ENCODE measurements at regions not wholly inside any gene's neighbourhood (a gene's known extent, or its start where the extent isn't known, plus 50 kb on each side); places are given as distances from the start of the nearest gene placed in this dataset.

- FAIRE-seq (no peak), DNase-seq (ENCODE audit: insufficient read length, low spot score) (no peak)
- TF ChIP-seq POLR2AphosphoS5 (IDR thresholded peaks at IDR 0.05; ENCODE audit: low read depth, low read length) = no peak
- no peak for TF ChIP-seq SPI1 (IDR thresholded peaks at IDR 0.05; ENCODE audit: low read depth, low read length)
- TF ChIP-seq PAX5 (IDR thresholded peaks at IDR 0.05; ENCODE audit: insufficient read depth, low read length, severe bottlenecking) = no peak
- no peak for TF ChIP-seq POU2F2 (IDR thresholded peaks at IDR 0.05; ENCODE audit: low read depth, low read length)
- TF ChIP-seq TAF1 (IDR thresholded peaks at IDR 0.05; ENCODE audit: low read depth, low read length) = no peak
- no peak for TF ChIP-seq POLR2A (IDR thresholded peaks at IDR 0.05; ENCODE audit: low read depth, low read length)
Observed at GRCh38 chrX:110881971-110882370, 86.4 kb upstream of the CHRDL1 start.

- TF ChIP-seq POU2F2 (IDR thresholded peaks at IDR 0.05; ENCODE audit: low read depth, low read length) (no peak), PAX5 (IDR thresholded peaks at IDR 0.05; ENCODE audit: insufficient read depth, low read length, severe bottlenecking) (no peak)
Observed at GRCh38 chrX:110877326-110877725, 81.7 kb upstream of the CHRDL1 start.

GRCh38 chrX:110871839-110872238 lies 76.2 kb upstream of the CHRDL1 start:
- FAIRE-seq (no peak), DNase-seq (ENCODE audit: insufficient read length, low spot score) (no peak)
- TF ChIP-seq SPI1 (IDR thresholded peaks at IDR 0.05; ENCODE audit: low read depth, low read length) (no peak), POLR2A (IDR thresholded peaks at IDR 0.05; ENCODE audit: low read depth, low read length) (no peak), POLR2AphosphoS5 (IDR thresholded peaks at IDR 0.05; ENCODE audit: low read depth, low read length) (no peak), POU2F2 (IDR thresholded peaks at IDR 0.05; ENCODE audit: low read depth, low read length) (no peak), TAF1 (IDR thresholded peaks at IDR 0.05; ENCODE audit: low read depth, low read length) (no peak), PAX5 (IDR thresholded peaks at IDR 0.05; ENCODE audit: insufficient read depth, low read length, severe bottlenecking) (no peak)

More at GRCh38 chrX:110877326-110877725, 81.7 kb upstream of the CHRDL1 start:
- no peak for FAIRE-seq
- no peak for DNase-seq (ENCODE audit: insufficient read length, low spot score)

- TF ChIP-seq POLR2AphosphoS5 (IDR thresholded peaks at IDR 0.05; ENCODE audit: low read depth, low read length) (no peak), TAF1 (IDR thresholded peaks at IDR 0.05; ENCODE audit: low read depth, low read length) (no peak), SPI1 (IDR thresholded peaks at IDR 0.05; ENCODE audit: low read depth, low read length) (no peak), PAX5 (IDR thresholded peaks at IDR 0.05; ENCODE audit: insufficient read depth, low read length, severe bottlenecking) (no peak), POLR2A (IDR thresholded peaks at IDR 0.05; ENCODE audit: low read depth, low read length) (no peak), POU2F2 (IDR thresholded peaks at IDR 0.05; ENCODE audit: low read depth, low read length) (no peak)
- no peak for DNase-seq (ENCODE audit: insufficient read length, low spot score)
- FAIRE-seq = no peak
Observed at GRCh38 chrX:110866421-110866820, 70.8 kb upstream of the CHRDL1 start.

GRCh38 chrX:110863883-110864282 lies 68.3 kb upstream of the CHRDL1 start:
- DNase-seq (ENCODE audit: insufficient read length, low spot score) = no peak
- TF ChIP-seq POLR2A (IDR thresholded peaks at IDR 0.05; ENCODE audit: low read depth, low read length) (no peak), POU2F2 (IDR thresholded peaks at IDR 0.05; ENCODE audit: low read depth, low read length) (no peak), SPI1 (IDR thresholded peaks at IDR 0.05; ENCODE audit: low read depth, low read length) (no peak), TAF1 (IDR thresholded peaks at IDR 0.05; ENCODE audit: low read depth, low read length) (no peak), PAX5 (IDR thresholded peaks at IDR 0.05; ENCODE audit: insufficient read depth, low read length, severe bottlenecking) (no peak), POLR2AphosphoS5 (IDR thresholded peaks at IDR 0.05; ENCODE audit: low read depth, low read length) (no peak)

GRCh38 chrX:110858565-110858964 lies 62.9 kb upstream of the CHRDL1 start:
- DNase-seq (ENCODE audit: insufficient read length, low spot score) (no peak), FAIRE-seq (no peak)
- TF ChIP-seq POLR2A (IDR thresholded peaks at IDR 0.05; ENCODE audit: low read depth, low read length) (no peak), TAF1 (IDR thresholded peaks at IDR 0.05; ENCODE audit: low read depth, low read length) (no peak), POLR2AphosphoS5 (IDR thresholded peaks at IDR 0.05; ENCODE audit: low read depth, low read length) (no peak), PAX5 (IDR thresholded peaks at IDR 0.05; ENCODE audit: insufficient read depth, low read length, severe bottlenecking) (no peak), SPI1 (IDR thresholded peaks at IDR 0.05; ENCODE audit: low read depth, low read length) (no peak), POU2F2 (IDR thresholded peaks at IDR 0.05; ENCODE audit: low read depth, low read length) (no peak)

More at GRCh38 chrX:110863883-110864282, 68.3 kb upstream of the CHRDL1 start:
- no peak for FAIRE-seq

GRCh38 chrX:110853610-110854009 lies 58.0 kb upstream of the CHRDL1 start:
- TF ChIP-seq SPI1 (IDR thresholded peaks at IDR 0.05; ENCODE audit: low read depth, low read length) = peak; percentile 75
- TF ChIP-seq POU2F2 (IDR thresholded peaks at IDR 0.05; ENCODE audit: low read depth, low read length) = no peak
- FAIRE-seq (no peak), DNase-seq (ENCODE audit: insufficient read length, low spot score) (no peak)

- FAIRE-seq = no peak
- no peak for TF ChIP-seq PAX5 (IDR thresholded peaks at IDR 0.05; ENCODE audit: insufficient read depth, low read length, severe bottlenecking)
- TF ChIP-seq TAF1 (IDR thresholded peaks at IDR 0.05; ENCODE audit: low read depth, low read length) = no peak
- no peak for TF ChIP-seq POLR2AphosphoS5 (IDR thresholded peaks at IDR 0.05; ENCODE audit: low read depth, low read length)
- TF ChIP-seq POLR2A (IDR thresholded peaks at IDR 0.05; ENCODE audit: low read depth, low read length) = no peak
- TF ChIP-seq POU2F2 (IDR thresholded peaks at IDR 0.05; ENCODE audit: low read depth, low read length) = no peak
- no peak for TF ChIP-seq SPI1 (IDR thresholded peaks at IDR 0.05; ENCODE audit: low read depth, low read length)
- no peak for DNase-seq (ENCODE audit: insufficient read length, low spot score)
Observed at GRCh38 chrX:110852180-110852579, 56.6 kb upstream of the CHRDL1 start.

GRCh38 chrX:110851780-110852179 lies 56.2 kb upstream of the CHRDL1 start:
- DNase-seq (ENCODE audit: insufficient read length, low spot score) = no peak
- no peak for FAIRE-seq
- TF ChIP-seq POU2F2 (IDR thresholded peaks at IDR 0.05; ENCODE audit: low read depth, low read length) (no peak), SPI1 (IDR thresholded peaks at IDR 0.05; ENCODE audit: low read depth, low read length) (no peak), PAX5 (IDR thresholded peaks at IDR 0.05; ENCODE audit: insufficient read depth, low read length, severe bottlenecking) (no peak), POLR2AphosphoS5 (IDR thresholded peaks at IDR 0.05; ENCODE audit: low read depth, low read length) (no peak), POLR2A (IDR thresholded peaks at IDR 0.05; ENCODE audit: low read depth, low read length) (no peak), TAF1 (IDR thresholded peaks at IDR 0.05; ENCODE audit: low read depth, low read length) (no peak)

GRCh38 chrX:110847334-110847733 lies 51.7 kb upstream of the CHRDL1 start:
- TF ChIP-seq POLR2A (IDR thresholded peaks at IDR 0.05; ENCODE audit: low read depth, low read length) (no peak), PAX5 (IDR thresholded peaks at IDR 0.05; ENCODE audit: insufficient read depth, low read length, severe bottlenecking) (no peak), POU2F2 (IDR thresholded peaks at IDR 0.05; ENCODE audit: low read depth, low read length) (no peak), POLR2AphosphoS5 (IDR thresholded peaks at IDR 0.05; ENCODE audit: low read depth, low read length) (no peak), TAF1 (IDR thresholded peaks at IDR 0.05; ENCODE audit: low read depth, low read length) (no peak), SPI1 (IDR thresholded peaks at IDR 0.05; ENCODE audit: low read depth, low read length) (no peak)
- FAIRE-seq (peak; percentile 81), DNase-seq (ENCODE audit: insufficient read length, low spot score) (no peak)

Data from GM12891 (cell line).